Activated CD4-positive, CD25-positive, alpha-beta regulatory T cell (primary cell): ENCODE measurements at regions not wholly inside any gene's neighbourhood (a gene's known extent, or its start where the extent isn't known, plus 50 kb on each side); places are given as distances from the start of the nearest gene placed in this dataset.

Experiments
- DNase-seq, 4 experiments: peaks; one replicate each; lab custom pipeline; 2025; lab: John Stamatoyannopoulos, UW

- no peak for DNase-seq
Observed at GRCh38 chr22:48175721-48176120, 1413.3 kb downstream of the TBC1D22A start.

- no peak for DNase-seq
Observed at GRCh38 chr22:48173773-48174160, 1411.3 kb downstream of the TBC1D22A start.

- no peak for DNase-seq
Observed at GRCh38 chr22:48173061-48173772, 1410.8 kb downstream of the TBC1D22A start.

- no peak for DNase-seq
Observed at GRCh38 chr22:48171271-48171691, 1408.8 kb downstream of the TBC1D22A start.

- DNase-seq, result no peak
Observed at GRCh38 chr22:48169227-48169626, 1406.8 kb downstream of the TBC1D22A start.

GRCh38 chr22:48167238-48167637 is 1404.8 kb downstream of the TBC1D22A start:
- DNase-seq, result no peak

- no peak for DNase-seq
Observed at GRCh38 chr22:48161298-48161697, 1398.8 kb downstream of the TBC1D22A start.

GRCh38 chr22:48157676-48158075 is 1395.2 kb downstream of the TBC1D22A start:
- DNase-seq, result no peak

GRCh38 chr22:48156603-48157355 is 1394.3 kb downstream of the TBC1D22A start:
- DNase-seq, result no peak

- DNase-seq, result no peak
Observed at GRCh38 chr22:48155446-48155845, 1393.0 kb downstream of the TBC1D22A start.

- DNase-seq, result no peak
Observed at GRCh38 chr22:48154943-48155240, 1392.4 kb downstream of the TBC1D22A start.

GRCh38 chr22:48154169-48154942 is 1391.9 kb downstream of the TBC1D22A start:
- DNase-seq, result no peak

GRCh38 chr22:48153726-48154125 is 1391.3 kb downstream of the TBC1D22A start:
- no peak for DNase-seq

GRCh38 chr22:48152916-48153315 is 1390.5 kb downstream of the TBC1D22A start:
- no peak for DNase-seq

- DNase-seq, result no peak
Observed at GRCh38 chr22:48152164-48152775, 1389.8 kb downstream of the TBC1D22A start.

GRCh38 chr22:48151641-48152040 is 1389.2 kb downstream of the TBC1D22A start:
- no peak for DNase-seq

GRCh38 chr22:48147831-48148230 is 1385.4 kb downstream of the TBC1D22A start:
- no peak for DNase-seq

GRCh38 chr22:48147404-48147803 is 1385.0 kb downstream of the TBC1D22A start:
- no peak for DNase-seq

- DNase-seq, result no peak
Observed at GRCh38 chr22:48146426-48146825, 1384.0 kb downstream of the TBC1D22A start.

GRCh38 chr22:48145738-48146137 is 1383.3 kb downstream of the TBC1D22A start:
- no peak for DNase-seq

GRCh38 chr22:48144318-48144717 is 1381.9 kb downstream of the TBC1D22A start:
- no peak for DNase-seq

GRCh38 chr22:48143856-48144255 is 1381.4 kb downstream of the TBC1D22A start:
- no peak for DNase-seq
